Parathyroid adenoma (tissue), 2 donors: ENCODE measurements at regions not wholly inside any gene's neighbourhood (a gene's known extent, or its start where the extent isn't known, plus 50 kb on each side); places are given as distances from the start of the nearest gene placed in this dataset.

Experiments used
- H2AFZ ChIP-seq: fragments of 300-600 bp; sonication (generic); one replicate; pipeline ENCODE4 v1.7.0; 2017; ENCODE audit warnings: antibody characterized with exemption, mild to moderate bottlenecking
- H3K27ac ChIP-seq: fragments of 300-600 bp; sonication (generic); one replicate; pipeline ENCODE4 v1.7.0; 2017
- H3K27me3 ChIP-seq: fragments of 300-600 bp; sonication (generic); one replicate; pipeline ENCODE4 v1.7.0; 2017; ENCODE audit warnings: low read length; ENCODE audit not compliant: control insufficient read depth, insufficient read depth
- H3K36me3 ChIP-seq: fragments of 300-600 bp; sonication (generic); one replicate; pipeline ENCODE4 v1.7.0; 2017; ENCODE audit warnings: low read length; ENCODE audit not compliant: control insufficient read depth, insufficient read depth
- H3K4me1 ChIP-seq: fragments of 300-600 bp; sonication (generic); one replicate; pipeline ENCODE4 v1.7.0; 2017; ENCODE audit warnings: control low read depth
- H3K4me2 ChIP-seq: fragments of 300-600 bp; sonication (generic); one replicate; pipeline ENCODE4 v1.7.0; 2017; ENCODE audit warnings: low read length
- H3K4me3 ChIP-seq: fragments of 300-600 bp; sonication (generic); one replicate; pipeline ENCODE4 v1.7.0; 2017; ENCODE audit warnings: low read depth, low read length
- H3K79me2 ChIP-seq: fragments of 300-600 bp; sonication (generic); one replicate; pipeline ENCODE4 v1.7.0; 2017; ENCODE audit warnings: control low read depth
- H3K9ac ChIP-seq: fragments of 300-600 bp; sonication (generic); one replicate; pipeline ENCODE4 v1.7.0; 2017; ENCODE audit warnings: mild to moderate bottlenecking
- H3K9me3 ChIP-seq: fragments of 300-600 bp; sonication (generic); one replicate; pipeline ENCODE4 v1.7.0; 2017; ENCODE audit warnings: low read length; ENCODE audit not compliant: control insufficient read depth
- TF ChIP-seq, protein P1 (sequence below): fragments of 300-600 bp; sonication (generic); IDR thresholded peaks from one replicate; pipeline ENCODE4 v1.7.0; 2017; ENCODE audit warnings: antibody characterized with exemption, mild to moderate bottlenecking
- donor health status: primary hyperparathyroidism.

DNA sequence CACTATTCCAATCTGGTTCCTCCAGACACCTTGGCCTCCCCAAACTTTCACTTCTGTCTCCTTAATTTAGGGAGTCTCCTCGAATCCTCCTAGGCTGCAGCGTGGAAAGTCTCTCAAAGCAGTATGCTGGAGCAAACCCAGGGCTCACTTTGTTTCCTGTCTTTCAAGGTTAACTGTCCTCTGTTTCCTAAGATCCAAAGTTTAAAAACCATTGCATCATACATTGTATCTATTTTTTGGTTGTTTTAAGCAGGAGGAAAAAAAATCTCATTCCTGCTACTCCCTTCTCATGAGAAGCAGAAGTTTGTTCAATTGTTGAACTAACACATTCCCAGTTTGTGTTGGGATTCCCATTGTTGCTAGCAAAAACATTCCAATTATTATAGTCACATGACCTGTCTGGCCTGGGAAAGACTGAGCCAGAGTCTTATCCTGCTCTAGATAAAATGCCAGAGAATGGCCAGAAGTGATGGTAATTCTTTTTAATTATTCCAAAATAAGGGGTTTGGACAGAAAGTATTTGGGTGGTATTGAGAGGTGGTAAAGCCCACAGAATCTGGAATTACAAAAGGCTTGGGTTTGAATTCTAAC, 67.3 kb downstream of the HSPB8 start:
- Histone ChIP-seq H3K36me3 (no peaks in the 10 kb centered on the region), H3K27ac (no peak overlapping the region)
- TF ChIP-seq, protein P1, sequence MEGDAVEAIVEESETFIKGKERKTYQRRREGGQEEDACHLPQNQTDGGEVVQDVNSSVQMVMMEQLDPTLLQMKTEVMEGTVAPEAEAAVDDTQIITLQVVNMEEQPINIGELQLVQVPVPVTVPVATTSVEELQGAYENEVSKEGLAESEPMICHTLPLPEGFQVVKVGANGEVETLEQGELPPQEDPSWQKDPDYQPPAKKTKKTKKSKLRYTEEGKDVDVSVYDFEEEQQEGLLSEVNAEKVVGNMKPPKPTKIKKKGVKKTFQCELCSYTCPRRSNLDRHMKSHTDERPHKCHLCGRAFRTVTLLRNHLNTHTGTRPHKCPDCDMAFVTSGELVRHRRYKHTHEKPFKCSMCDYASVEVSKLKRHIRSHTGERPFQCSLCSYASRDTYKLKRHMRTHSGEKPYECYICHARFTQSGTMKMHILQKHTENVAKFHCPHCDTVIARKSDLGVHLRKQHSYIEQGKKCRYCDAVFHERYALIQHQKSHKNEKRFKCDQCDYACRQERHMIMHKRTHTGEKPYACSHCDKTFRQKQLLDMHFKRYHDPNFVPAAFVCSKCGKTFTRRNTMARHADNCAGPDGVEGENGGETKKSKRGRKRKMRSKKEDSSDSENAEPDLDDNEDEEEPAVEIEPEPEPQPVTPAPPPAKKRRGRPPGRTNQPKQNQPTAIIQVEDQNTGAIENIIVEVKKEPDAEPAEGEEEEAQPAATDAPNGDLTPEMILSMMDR: no peak

DNA sequence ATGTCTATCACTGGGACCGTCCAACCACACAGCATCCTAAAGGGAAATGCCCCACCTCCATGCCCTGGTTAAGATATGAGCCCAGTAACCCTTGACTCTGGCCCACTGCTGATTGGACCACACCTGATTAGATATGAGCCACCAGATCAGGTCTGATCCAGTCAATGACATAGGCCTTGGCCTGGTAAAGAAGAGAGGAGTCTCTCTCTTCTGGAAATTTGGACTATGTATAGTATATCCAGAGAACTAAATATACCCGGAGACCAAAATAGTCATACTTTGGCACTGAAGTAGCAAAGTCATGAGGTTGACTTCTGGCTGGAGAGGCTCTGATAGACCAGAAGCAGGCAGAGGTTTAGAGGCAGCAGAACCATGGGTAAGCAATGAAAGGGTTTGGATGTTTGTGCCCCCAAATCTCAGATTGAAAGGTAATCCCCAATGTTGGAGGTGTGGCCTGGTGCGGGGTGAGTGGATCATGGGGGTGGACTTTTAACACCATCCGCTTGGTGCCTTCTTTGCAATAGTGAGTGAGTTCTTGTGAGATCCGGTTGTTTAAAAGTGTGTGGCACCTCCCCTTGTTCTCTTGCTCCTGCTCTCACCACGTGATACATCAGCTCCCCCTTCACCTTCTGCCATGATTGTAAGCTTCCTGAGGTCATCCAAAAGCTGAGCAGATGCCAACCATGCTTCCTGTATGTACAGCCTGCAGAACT, 68.4 kb downstream of the HSPB8 start:
- no peak overlapping the region for H3K4me3 ChIP-seq
- no peaks in the 10 kb centered on the region for H3K4me1 ChIP-seq
- H3K36me3 ChIP-seq: no peaks in the 10 kb centered on the region
- TF ChIP-seq, protein P1: no peak
- H3K79me2 ChIP-seq: no peaks in the 10 kb centered on the region
- H3K27ac ChIP-seq: no peak overlapping the region
- no peak overlapping the region for H3K9ac ChIP-seq
- no peak overlapping the region for H3K4me2 ChIP-seq
- no peak overlapping the region for H2AFZ ChIP-seq
- no peaks in the 10 kb centered on the region for H3K9me3 ChIP-seq
- H3K27me3 ChIP-seq: no peaks in the 10 kb centered on the region

More for the DNA sequence above, 67.3 kb downstream of the HSPB8 start:
- Histone ChIP-seq H3K9me3 (no peaks in the 10 kb centered on the region), H3K4me1 (no peaks in the 10 kb centered on the region), H2AFZ (no peak overlapping the region), H3K79me2 (no peaks in the 10 kb centered on the region), H3K27me3 (no peaks in the 10 kb centered on the region), H3K9ac (no peak overlapping the region), H3K4me3 (no peak overlapping the region), H3K4me2 (no peak overlapping the region)

DNA sequence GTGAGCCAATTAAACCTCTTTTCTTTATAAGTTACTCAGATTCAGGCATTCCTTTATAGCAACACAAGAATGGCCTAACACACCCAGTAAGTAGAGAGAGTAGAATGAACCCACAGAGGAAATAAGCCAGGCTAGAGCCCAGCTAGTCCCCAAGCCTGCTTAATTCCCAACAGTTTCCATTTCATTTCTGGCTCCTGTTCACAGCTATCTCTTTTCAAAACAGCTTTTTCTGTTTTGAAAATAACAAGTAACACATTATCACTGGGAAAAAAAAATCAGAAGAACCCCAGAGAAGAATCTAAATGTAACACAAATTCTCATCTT, 69.0 kb downstream of the HSPB8 start:
- Histone ChIP-seq H3K36me3 (no peaks in the 10 kb centered on the region), H3K27ac (no peak overlapping the region), H3K9ac (no peak overlapping the region), H3K79me2 (no peaks in the 10 kb centered on the region), H3K4me1 (no peaks in the 10 kb centered on the region), H3K4me3 (no peak overlapping the region), H3K4me2 (no peak overlapping the region), H3K9me3 (no peaks in the 10 kb centered on the region), H3K27me3 (no peaks in the 10 kb centered on the region), H2AFZ (no peak overlapping the region)
- TF ChIP-seq, protein P1: no peak

DNA sequence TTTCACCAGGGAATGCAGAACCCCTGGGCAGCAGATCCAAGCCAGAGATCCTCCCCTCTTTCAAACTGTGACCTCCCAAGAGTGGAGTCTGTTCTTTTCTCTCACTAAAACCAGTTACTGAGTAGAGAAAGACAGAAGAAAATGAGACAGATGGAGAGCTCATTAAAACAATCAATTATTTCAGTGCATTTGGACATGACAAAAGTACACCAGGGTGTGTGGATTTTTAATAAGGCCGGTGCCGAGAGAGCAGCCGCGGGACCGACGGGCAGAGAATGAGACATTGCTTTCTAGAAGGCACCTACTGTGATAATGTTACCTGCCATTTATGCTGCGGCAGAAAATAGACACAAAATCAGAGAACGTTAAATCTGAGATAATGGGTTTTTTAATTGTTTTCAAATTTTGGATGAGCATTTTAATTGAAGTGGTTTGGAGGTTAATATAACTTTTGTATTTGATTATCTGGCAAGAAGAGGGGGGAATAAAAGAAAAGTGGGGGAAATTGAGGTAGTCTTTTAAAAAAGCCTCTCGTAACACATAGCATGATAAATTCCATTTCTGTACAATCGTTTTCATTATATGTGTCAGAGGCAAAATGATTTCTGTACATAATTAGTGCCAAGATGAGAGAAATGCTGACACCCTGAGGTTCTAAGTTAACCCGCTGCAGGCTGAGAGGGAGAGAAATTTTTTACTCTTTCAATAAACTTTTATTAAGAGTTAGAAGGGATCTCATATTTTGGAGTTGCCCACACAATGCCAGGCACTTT, 70.8 kb downstream of the HSPB8 start:
- TF ChIP-seq, protein P1: no peak
- Histone ChIP-seq H3K79me2 (no peaks in the 10 kb centered on the region), H3K4me1 (no peaks in the 10 kb centered on the region), H3K27ac (no peak overlapping the region), H2AFZ (no peak overlapping the region), H3K9me3 (no peaks in the 10 kb centered on the region), H3K27me3 (no peaks in the 10 kb centered on the region), H3K4me3 (no peak overlapping the region), H3K4me2 (no peak overlapping the region), H3K9ac (no peak overlapping the region), H3K36me3 (no peaks in the 10 kb centered on the region)
